HG03066 (cell line): ENCODE measurements at regions not wholly inside any gene's neighbourhood (a gene's known extent, or its start where the extent isn't known, plus 50 kb on each side); places are given as distances from the start of the nearest gene placed in this dataset.

Experiments used
- ATAC-seq: cut with Tn5 transposase; IDR thresholded peaks from one replicate; pipeline ENCODE4 v1.9.1; 2021; ENCODE audit warnings: low read depth; ENCODE audit not compliant: unreplicated experiment

DNA sequence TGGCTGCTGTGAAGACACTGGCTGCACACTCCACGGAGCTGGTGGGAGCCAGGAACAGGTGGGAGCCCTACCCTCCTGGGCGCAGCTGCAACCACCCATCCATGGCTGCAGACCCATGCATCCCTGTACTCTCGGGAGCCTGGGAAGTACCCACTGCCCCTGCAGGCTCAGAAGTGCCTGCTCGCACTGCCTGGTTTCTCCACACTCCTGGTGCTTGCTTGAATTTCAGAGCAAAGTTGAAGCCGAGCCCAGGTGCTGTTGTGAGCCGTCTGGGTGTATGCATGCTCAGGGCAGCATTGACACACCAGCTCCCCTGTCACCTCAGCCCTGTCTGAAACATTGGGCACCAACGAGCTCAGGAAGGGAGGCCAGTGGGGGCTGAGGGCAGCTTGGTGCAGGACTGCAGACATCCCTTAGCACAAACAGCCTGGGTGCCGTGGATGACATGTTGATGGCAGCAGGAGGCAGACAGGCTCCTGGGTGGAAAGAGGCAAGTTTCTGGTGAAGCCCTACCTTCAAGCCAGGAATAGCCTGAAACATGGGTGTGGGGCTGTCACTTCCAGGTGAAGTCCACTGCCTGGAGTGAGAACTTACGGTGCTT lies 585.9 kb downstream of the PCDH18 start:
- ATAC-seq, result no peak

DNA sequence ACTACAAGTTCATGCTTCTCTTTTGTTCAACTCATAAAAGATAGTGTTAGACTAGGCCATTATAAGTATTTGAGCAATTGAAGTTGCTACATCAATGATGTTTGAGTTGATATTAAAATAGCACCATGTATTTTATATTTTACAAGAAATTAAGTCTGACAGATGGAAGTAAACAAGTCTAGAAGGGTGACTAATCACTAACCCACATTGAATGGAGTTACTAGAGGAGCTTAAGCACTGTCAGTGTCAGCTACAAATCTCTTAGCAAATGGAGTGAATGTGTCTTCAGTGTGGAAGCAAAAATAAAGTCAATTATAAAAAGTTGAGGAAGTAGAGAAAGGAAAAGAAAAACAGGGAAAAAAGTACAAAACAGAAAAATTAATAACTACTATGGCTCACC lies 592.5 kb downstream of the PCDH18 start:
- no peak for ATAC-seq

DNA sequence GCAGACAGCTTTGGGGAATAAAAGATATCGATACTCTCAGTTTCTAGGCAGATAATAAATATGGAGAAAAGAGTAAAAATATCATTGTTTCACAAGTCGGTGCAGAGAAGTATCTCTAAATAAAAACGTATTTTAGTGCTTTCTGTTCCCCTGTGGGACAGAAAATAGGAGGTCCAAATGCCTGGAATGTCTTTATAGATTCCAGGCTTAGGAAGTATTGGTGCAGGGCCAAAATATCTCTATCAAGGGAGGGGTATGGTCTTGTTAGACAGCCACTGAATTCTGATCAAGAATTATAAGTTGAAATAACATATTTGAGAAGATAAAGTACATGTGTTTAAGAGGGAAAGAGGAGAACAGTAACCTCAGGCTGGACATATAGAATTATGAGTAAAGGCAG lies 596.4 kb downstream of the PCDH18 start:
- no peak for ATAC-seq

DNA sequence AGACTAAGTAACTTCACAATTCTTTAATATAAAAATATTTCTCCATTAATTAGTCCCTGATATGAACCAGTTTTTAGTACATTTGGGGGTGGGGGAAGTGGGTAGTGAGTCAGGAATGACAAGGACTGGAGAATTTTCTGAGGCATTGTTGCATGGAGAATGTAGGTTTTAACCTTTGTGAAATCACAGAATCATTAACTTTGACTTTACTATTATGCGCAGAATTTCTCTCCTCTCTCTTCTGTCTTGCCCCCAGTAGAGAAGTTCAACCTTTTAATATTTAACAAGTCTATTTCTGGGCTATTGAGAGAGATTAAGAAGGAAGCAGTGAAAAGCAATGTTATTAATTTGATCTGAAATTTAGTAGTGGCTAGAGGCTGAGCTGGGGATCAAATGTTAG lies 597.0 kb downstream of the PCDH18 start:
- ATAC-seq, result no peak

DNA sequence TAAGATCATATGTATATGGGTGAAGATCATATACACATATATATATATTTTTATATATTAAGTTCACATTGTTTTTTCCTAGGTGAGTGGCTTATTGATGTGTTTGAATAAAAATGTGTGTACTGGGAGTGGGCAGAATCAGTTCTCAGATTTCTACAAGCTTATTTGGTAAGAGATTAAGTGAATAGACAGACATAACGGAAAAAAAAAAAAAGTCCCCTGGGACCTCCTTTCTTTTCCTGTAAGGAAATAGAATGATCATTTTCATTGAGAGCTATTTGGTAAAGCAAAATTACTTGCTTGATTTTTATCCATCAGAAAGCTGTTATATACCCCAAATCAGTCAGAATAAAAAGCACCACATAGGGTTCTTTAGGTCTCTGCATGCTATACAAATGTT lies 597.7 kb downstream of the PCDH18 start:
- ATAC-seq, result no peak

DNA sequence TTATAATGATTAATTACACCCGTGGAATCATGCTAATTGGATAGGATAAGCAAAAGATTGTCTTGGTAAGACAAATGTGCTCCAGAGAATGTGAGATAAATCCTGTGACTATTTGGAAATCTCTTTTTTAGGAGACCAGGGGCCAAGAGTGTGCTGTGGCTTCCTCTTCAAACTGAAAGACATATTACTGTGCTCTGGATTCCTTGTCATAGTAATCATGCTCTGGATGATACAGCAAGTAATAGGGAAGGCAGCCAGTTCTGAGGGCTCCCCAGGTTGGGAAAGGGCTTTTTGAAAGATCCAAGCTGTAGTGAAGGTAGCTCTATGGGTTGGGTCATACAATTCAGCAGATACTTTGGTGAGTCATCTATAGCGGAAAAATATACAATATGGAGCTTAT lies 600.5 kb downstream of the PCDH18 start:
- no peak for ATAC-seq

DNA sequence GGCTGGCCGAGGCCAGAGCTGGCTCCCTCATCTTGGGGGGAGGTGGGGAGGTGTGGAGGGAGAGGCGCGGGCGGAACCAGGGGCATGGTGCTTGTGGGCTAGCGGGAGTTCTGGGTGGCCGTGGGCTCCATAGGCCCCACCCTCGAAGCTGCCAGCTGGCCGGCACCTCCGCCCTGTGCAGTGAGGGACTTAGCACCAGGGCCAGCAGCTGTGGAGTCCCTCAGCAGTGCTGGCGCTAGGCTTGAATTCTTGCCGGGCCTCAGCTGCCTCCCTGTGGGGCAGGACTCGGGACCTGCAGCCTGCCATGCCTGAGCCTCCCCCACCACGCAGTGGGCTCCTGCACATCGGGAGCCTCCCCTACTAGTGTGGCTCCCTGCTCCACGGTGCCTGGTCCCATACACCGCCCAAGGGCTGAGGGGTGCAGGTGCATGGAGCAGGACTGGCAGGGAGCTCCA lies 603.3 kb downstream of the PCDH18 start:
- no peak for ATAC-seq

DNA sequence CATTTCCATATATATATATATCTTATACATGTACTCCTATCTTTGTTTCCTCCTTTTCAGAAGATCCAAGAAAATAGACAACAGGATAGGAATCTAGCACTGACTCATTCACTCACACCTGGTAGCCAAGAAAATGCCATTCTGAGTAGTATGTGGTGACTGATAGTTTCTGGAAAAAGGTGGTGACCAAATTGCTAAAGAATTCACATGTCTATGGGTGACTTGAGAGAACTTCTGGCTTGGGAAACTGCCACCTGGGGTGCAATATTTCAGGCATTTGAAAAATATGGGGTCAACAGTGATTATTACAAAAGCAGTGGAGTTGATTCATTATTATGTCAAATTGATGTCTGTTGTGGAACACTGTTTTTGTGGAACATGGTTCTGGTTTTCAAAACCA lies 605.1 kb downstream of the PCDH18 start:
- no peak for ATAC-seq

- no peak for ATAC-seq
Measured at GRCh38 chr4:136925203-136925602, 607.1 kb downstream of the PCDH18 start.

DNA sequence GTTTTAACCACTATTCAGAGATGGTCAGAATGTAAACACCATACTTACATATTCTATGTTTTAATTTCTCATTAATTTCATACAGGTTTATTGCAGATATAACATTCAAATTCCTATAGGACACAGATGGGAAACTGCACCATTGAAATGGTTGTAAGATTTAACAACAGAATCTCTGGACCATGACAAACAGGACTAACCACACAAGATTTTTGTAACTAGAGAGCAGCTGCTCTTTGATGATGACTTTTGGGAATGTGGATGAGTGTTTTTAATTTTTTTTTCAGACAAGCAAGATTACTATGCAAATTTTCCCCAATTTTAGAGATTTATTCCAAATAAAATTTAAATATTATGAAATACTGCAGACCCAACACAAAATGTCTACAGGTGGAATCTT lies 610.2 kb downstream of the PCDH18 start:
- ATAC-seq, result no peak

- ATAC-seq, result no peak
Measured at GRCh38 chr4:136920092-136920881, 612.0 kb downstream of the PCDH18 start.

DNA sequence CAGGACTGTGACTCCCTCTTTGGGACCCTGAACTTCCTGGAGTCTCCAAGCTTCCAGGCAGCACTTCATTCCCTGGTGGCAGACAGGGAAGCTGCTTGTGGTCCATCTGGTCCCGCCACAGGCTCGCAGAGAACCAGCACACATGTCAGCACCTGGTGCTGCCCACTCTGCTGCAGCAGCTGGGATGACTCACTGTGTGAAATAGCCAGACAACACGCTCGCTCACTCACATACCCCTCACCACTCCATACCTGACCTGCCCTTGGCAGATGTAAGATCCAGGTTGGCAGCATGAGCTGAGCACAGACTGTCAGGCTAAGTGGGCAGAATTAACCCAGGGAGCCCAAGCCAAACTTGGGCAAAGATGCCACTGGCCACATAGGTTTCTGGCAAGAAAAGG lies 613.5 kb downstream of the PCDH18 start:
- no peak for ATAC-seq

DNA sequence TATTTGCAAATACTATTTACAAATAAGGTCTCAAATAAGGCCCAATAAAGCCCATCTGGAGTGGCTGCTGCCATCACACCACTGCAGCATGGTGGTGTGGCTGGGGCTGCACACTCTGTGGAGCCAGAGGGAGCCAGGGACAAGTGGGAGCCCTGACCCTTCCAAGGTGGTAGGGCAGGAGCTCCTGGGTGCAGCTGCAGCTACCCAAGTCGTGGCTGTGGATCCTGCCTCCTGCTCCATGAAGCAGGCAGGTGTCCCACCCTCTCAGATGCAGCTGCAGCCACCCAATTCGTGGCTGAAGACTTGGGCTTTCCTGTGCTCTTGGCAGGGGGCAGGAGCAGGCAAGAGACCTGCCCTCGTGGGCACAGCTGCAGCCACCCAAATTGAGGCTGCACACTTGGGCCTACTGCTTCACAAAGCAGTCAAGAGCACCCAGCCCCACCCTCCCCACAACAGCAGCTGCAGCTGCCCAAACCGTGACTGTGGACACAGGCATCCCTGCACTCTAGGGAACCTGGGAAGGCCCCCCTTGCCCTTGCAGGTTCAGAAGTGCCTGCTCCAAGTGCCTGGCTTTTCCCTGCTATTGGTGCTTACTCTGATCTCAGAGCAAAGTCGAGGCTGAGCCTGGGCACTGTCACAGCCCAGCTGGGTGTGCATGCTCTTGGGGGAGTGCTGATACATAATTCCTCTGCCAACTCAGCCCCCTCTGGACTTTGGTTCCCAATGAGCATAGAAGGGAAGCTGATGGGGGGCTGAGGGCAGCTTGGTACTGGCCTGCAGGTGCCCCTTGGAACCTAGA lies 614.8 kb downstream of the PCDH18 start:
- ATAC-seq, result no peak

- no peak for ATAC-seq
Measured at GRCh38 chr4:136909626-136910025, 622.7 kb downstream of the PCDH18 start.

DNA sequence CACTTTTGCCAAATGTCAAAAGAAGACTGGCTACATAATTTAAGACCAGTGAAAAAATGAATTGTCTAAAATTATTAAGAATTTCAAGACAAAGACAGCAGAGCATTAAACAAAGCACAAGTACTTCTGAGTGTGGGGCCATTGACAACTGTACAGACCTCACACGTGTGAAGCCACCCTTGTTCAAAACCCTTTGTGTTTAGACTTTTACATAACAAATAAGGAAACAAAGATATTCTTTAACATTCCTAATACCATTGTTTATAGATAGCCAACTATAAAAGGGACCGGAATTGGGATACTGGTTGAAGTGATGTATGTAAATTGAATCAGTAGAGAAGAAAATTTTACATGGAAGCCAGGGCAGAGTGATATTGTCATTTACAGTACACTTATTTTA lies 624.2 kb downstream of the PCDH18 start:
- no peak for ATAC-seq

DNA sequence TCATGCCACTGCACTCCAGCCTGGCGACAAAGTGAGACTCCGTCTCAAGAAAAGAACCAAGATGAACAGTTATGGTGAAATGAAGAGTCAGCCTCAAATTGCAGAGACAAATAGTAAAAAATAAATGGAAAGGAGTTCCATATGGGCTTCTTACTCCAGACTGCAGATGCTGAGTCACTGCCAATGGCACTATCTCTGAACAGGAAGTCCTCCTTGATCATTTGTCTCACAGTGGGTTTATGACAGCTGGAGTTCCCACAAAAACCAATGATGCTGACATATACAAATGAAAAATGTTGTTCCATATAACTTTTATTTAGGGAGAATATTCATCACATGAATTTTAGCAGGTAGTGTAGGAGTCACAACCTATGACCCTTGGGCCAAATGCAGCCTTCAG lies 631.6 kb downstream of the PCDH18 start:
- no peak for ATAC-seq

GRCh38 chr4:136898590-136899248 lies 633.6 kb downstream of the PCDH18 start:
- no peak for ATAC-seq

GRCh38 chr4:136893573-136893972 lies 638.7 kb downstream of the PCDH18 start:
- ATAC-seq, result no peak

DNA sequence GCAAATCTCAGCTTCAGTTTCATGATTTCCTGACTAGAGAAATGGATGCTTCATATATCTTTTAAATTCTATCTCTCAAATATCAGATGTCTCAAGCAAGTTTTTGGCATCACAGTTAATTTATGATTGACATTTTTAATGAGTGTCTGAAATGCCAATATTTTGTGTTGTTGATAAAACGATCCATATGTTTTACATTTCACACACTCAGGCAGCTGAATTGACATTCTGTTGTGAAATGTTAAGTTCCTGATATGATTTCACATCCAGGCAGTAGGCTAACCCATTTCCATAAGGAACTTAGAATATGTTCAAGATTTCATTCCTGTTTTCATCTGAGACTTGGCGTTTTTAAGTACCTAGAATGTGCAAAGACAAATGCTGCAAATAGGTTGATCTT lies 650.6 kb downstream of the PCDH18 start:
- no peak for ATAC-seq

DNA sequence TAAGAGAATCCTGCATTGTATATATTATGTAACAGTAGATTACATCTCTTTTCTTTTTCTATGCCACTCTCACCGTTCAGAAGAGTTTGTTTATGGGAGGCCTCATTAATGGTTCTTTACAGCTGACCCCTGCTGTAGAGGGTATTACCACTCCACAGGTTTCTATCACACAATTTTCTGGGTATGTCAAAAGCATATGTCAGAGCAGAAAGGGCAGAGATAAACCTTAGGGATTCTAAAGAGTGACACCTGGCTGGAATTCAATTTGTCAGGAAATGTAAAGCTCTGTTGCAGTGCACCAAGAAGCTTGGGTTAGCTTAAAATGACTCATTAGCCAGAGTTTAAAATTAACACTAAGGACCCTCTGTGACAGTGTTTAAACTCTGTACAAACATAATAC lies 658.7 kb downstream of the PCDH18 start:
- no peak for ATAC-seq

GRCh38 chr4:136867465-136867864 lies 664.8 kb downstream of the PCDH18 start:
- no peak for ATAC-seq
